Esophagus muscularis mucosa (tissue), 4 donors: ENCODE measurements at regions not wholly inside any gene's neighbourhood (a gene's known extent, or its start where the extent isn't known, plus 50 kb on each side); places are given as distances from the start of the nearest gene placed in this dataset.

Experiments
- DNase-seq: peaks from one replicate; pipeline ENCODE4 v3.0.0-alpha.2; 2017; ENCODE audit errors: extremely low spot score
- H3K27ac ChIP-seq, 4 donors: fragments of 200-600 bp; sonication (generic); replicated peaks in 1 of 4; 1 replicate in 3 of 4; 2 replicates in 1 of 4; pipeline ENCODE4 v1.5.1; 2016 to 2019; ENCODE audit warnings: mild to moderate bottlenecking in 1 of 4
- H3K27me3 ChIP-seq, 4 donors: fragments of 200-600 bp; sonication (generic); one replicate each; pipeline versions ENCODE4 v1.5.1 to v1.6.0; 2016 to 2019
- H3K36me3 ChIP-seq, 4 donors: fragments of 200-600 bp; sonication (generic); one replicate each; pipeline ENCODE4 v1.5.1; 2016 to 2019
- H3K4me1 ChIP-seq, 4 donors: fragments of 200-600 bp; sonication (generic); one replicate each; pipeline ENCODE4 v1.5.1; 2016 to 2019
- H3K4me3 ChIP-seq, 4 donors: fragments of 200-600 bp; sonication (generic); 1 replicate in 2 of 4; 2 replicates in 2 of 4; pipeline ENCODE4 v1.5.1; 2016 to 2019; ENCODE audit warnings: mild to moderate bottlenecking in 4 of 4, moderate library complexity in 1 of 4
- H3K9me3 ChIP-seq, 4 donors: fragments of 200-600 bp; sonication (generic); 1 replicate in 3 of 4; 2 replicates in 1 of 4; pipeline ENCODE4 v1.5.1; 2016 to 2019
- CTCF ChIP-seq, 3 experiments: fragments of 200-600 bp in 2 of 3; fragments of 450-650 bp in 1 of 3; sonication (generic) in 2 of 3; IDR thresholded peaks; one replicate each; pipeline ENCODE4 v1.5.1; 2017 to 2019; ENCODE audit warnings: antibody characterized with exemption in 3 of 3, mild to moderate bottlenecking in 2 of 3, moderate library complexity in 1 of 3
- EP300 ChIP-seq: sonication (generic); formaldehyde crosslinking; IDR thresholded peaks from one replicate; pipeline ENCODE4 v1.6.1; 2017; ENCODE audit warnings: antibody characterized with exemption
- POLR2A ChIP-seq: fragments of 450-650 bp; IDR thresholded peaks from one replicate; pipeline ENCODE4 v1.6.1; 2017; ENCODE audit warnings: antibody characterized with exemption, moderate library complexity, mild to moderate bottlenecking, low read depth
- POLR2AphosphoS5 ChIP-seq, 2 donors: sonication (generic); formaldehyde crosslinking; IDR thresholded peaks; one replicate each; pipeline ENCODE4 v1.6.1; 2017; ENCODE audit warnings: antibody characterized with exemption in 2 of 2
- WGBS: methylation state at CpG from one replicate; pipeline ENCODE4 v1.1.5; 2018; 5-methylcytosine and 5-hydroxymethylcytosine counted together
- intact Hi-C: fragments of 100-400 bp; cut with DNase I; formaldehyde crosslinking; loops from one replicate; pipeline ENCODE4 v1.15.1; 2023

GRCh38 chr20:16914277-16914676 is 166.1 kb downstream of the OTOR start:
- no peaks in the 10 kb centered on the region for H3K36me3 ChIP-seq
- H3K9me3 ChIP-seq = peaks cover 0 to 11% (median 0%) of the 10 kb centered on the region in 4 donors
- intact Hi-C loops = no loop called here
- no peak for DNase-seq
- H3K4me3 ChIP-seq = no peak overlapping the region
- no peaks in the 10 kb centered on the region for H3K27me3 ChIP-seq
- TF ChIP-seq POLR2AphosphoS5 (IDR thresholded peaks at IDR 0.05) = no peak
- no peak for TF ChIP-seq POLR2A
- no peak for TF ChIP-seq CTCF (IDR thresholded peaks at IDR 0.05)
- TF ChIP-seq EP300 = no peak
- H3K4me1 ChIP-seq = no peaks in the 10 kb centered on the region
- no peak overlapping the region for H3K27ac ChIP-seq
- 60% methylated on average over 1 of the region's 1 CpG for WGBS

GRCh38 chr20:16916165-16916564 is 168.0 kb downstream of the OTOR start:
- Histone ChIP-seq H3K27ac (no peak overlapping the region), H3K4me3 (no peak overlapping the region), H3K4me1 (no peaks in the 10 kb centered on the region), H3K36me3 (no peaks in the 10 kb centered on the region), H3K27me3 (no peaks in the 10 kb centered on the region), H3K9me3 (peaks cover 0 to 11% (median 0%) of the 10 kb centered on the region in 4 donors)
- TF ChIP-seq POLR2AphosphoS5 (IDR thresholded peaks at IDR 0.05) (no peak), EP300 (no peak), CTCF (IDR thresholded peaks at IDR 0.05) (no peak), POLR2A (no peak)
- no peak for DNase-seq
- 67% methylated on average over 1 of the region's 1 CpG for WGBS
- intact Hi-C loops = no loop called here

GRCh38 chr20:16917636-16918035 is 169.5 kb downstream of the OTOR start:
- no peaks in the 10 kb centered on the region for H3K27me3 ChIP-seq
- no peak overlapping the region for H3K27ac ChIP-seq
- peaks cover 0 to 11% (median 0%) of the 10 kb centered on the region in 4 donors for H3K9me3 ChIP-seq
- no peak for TF ChIP-seq POLR2AphosphoS5 (IDR thresholded peaks at IDR 0.05)
- no peak for TF ChIP-seq EP300
- no peak for TF ChIP-seq POLR2A
- no peak for TF ChIP-seq CTCF (IDR thresholded peaks at IDR 0.05)
- WGBS = 58% methylated on average over 1 of the region's 1 CpG
- H3K4me3 ChIP-seq = no peak overlapping the region
- DNase-seq = no peak
- intact Hi-C loops = no loop called here
- peaks cover 0 to 6% (median 0%) of the 10 kb centered on the region in 4 donors for H3K4me1 ChIP-seq
- no peaks in the 10 kb centered on the region for H3K36me3 ChIP-seq

GRCh38 chr20:16918366-16918765 is 170.2 kb downstream of the OTOR start:
- Histone ChIP-seq H3K27ac (no peak overlapping the region), H3K4me1 (peaks cover 0 to 12% (median 1%) of the 10 kb centered on the region in 4 donors), H3K9me3 (peaks cover 0 to 3% (median 0%) of the 10 kb centered on the region in 4 donors), H3K27me3 (no peaks in the 10 kb centered on the region), H3K4me3 (no peak overlapping the region), H3K36me3 (no peaks in the 10 kb centered on the region)
- TF ChIP-seq CTCF (IDR thresholded peaks at IDR 0.05) (no peak), POLR2AphosphoS5 (IDR thresholded peaks at IDR 0.05) (no peak), POLR2A (no peak), EP300 (no peak)
- no peak for DNase-seq
- intact Hi-C loops = no loop called here
- 86% methylated on average over 4 of the region's 4 CpGs for WGBS

- no peak overlapping the region for H3K27ac ChIP-seq
- DNase-seq = no peak
- no peaks in the 10 kb centered on the region for H3K36me3 ChIP-seq
- no peaks in the 10 kb centered on the region for H3K27me3 ChIP-seq
- no peaks in the 10 kb centered on the region for H3K9me3 ChIP-seq
- intact Hi-C loops = no loop called here
- H3K4me1 ChIP-seq = peaks cover 0 to 18% (median 4%) of the 10 kb centered on the region in 4 donors
- 57% methylated on average over 5 of the region's 5 CpGs for WGBS
- TF ChIP-seq POLR2AphosphoS5 (IDR thresholded peaks at IDR 0.05) (no peak), CTCF (IDR thresholded peaks at IDR 0.05) (no peak), POLR2A (no peak), EP300 (no peak)
- no peak overlapping the region for H3K4me3 ChIP-seq
Measured at GRCh38 chr20:16919841-16920240, 171.7 kb downstream of the OTOR start.
